Trophoblast cell (in vitro differentiated cells and primary cell): ENCODE measurements at regions not wholly inside any gene's neighbourhood (a gene's known extent, or its start where the extent isn't known, plus 50 kb on each side); places are given as distances from the start of the nearest gene placed in this dataset.

ENCODE experiments used
- DNase-seq, 2 donors: peaks; one replicate each; pipeline ENCODE4 v3.0.0-alpha.2; 2016
- H2AFZ ChIP-seq: 2 replicates; pipeline ENCODE4 v1.6.1; 2013; ENCODE audit warnings: low read length, moderate library complexity, mild to moderate bottlenecking; ENCODE audit not compliant: insufficient read depth, poor library complexity
- H2AK5ac ChIP-seq: 2 replicates; pipeline ENCODE4 v1.6.1; 2013; ENCODE audit warnings: mild to moderate bottlenecking, low read length
- H2BK120ac ChIP-seq: 2 replicates; pipeline ENCODE4 v1.6.1; 2013; ENCODE audit warnings: low read length, mild to moderate bottlenecking, moderate library complexity; ENCODE audit not compliant: insufficient read depth, poor library complexity
- H2BK12ac ChIP-seq: 2 replicates; pipeline ENCODE4 v1.6.1; 2013; ENCODE audit warnings: mild to moderate bottlenecking, low read length, moderate library complexity
- H2BK5ac ChIP-seq: 2 replicates; pipeline ENCODE4 v1.6.1; 2013; ENCODE audit warnings: low read length, low read depth, moderate library complexity, mild to moderate bottlenecking; ENCODE audit not compliant: poor library complexity
- H3K14ac ChIP-seq: 2 replicates; pipeline ENCODE4 v1.6.1; 2013; ENCODE audit warnings: mild to moderate bottlenecking, low read length
- H3K18ac ChIP-seq: 2 replicates; pipeline ENCODE4 v1.6.1; 2013; ENCODE audit warnings: mild to moderate bottlenecking, low read length
- H3K23ac ChIP-seq: 2 replicates; pipeline ENCODE4 v1.6.1; 2013; ENCODE audit warnings: low read length
- H3K27ac ChIP-seq: 2 replicates; pipeline ENCODE4 v1.5.1; 2013; ENCODE audit warnings: low read depth, mild to moderate bottlenecking, inconsistent platforms, low read length, moderate library complexity
- H3K27me3 ChIP-seq: 2 replicates; pipeline ENCODE4 v1.6.1; 2013; ENCODE audit warnings: inconsistent platforms, mild to moderate bottlenecking, low read length, moderate library complexity; ENCODE audit not compliant: insufficient read depth
- H3K36me3 ChIP-seq, 2 experiments: 1 replicate in 1 of 2; 2 replicates in 1 of 2; pipeline ENCODE4 v1.6.1; 2013; ENCODE audit warnings: low read length in 2 of 2, mild to moderate bottlenecking in 2 of 2, moderate library complexity in 1 of 2; ENCODE audit not compliant: insufficient read depth in 2 of 2, control insufficient read depth in 1 of 2
- H3K4ac ChIP-seq: 2 replicates; pipeline ENCODE4 v1.6.1; 2013; ENCODE audit warnings: low read depth, mild to moderate bottlenecking, low read length, moderate library complexity
- H3K4me1 ChIP-seq, 2 experiments: 1 replicate in 1 of 2; 2 replicates in 1 of 2; pipeline ENCODE4 v1.6.1; 2013; ENCODE audit warnings: low read length in 2 of 2, mild to moderate bottlenecking in 2 of 2, moderate library complexity in 1 of 2; ENCODE audit not compliant: insufficient read depth in 2 of 2, control insufficient read depth in 1 of 2
- H3K4me2 ChIP-seq: 2 replicates; pipeline ENCODE4 v1.6.1; 2013; ENCODE audit warnings: inconsistent platforms, mild to moderate bottlenecking, low read length, moderate library complexity
- H3K4me3 ChIP-seq: 2 replicates; pipeline ENCODE4 v1.5.1; 2013; ENCODE audit warnings: mild to moderate bottlenecking, low read depth, low read length, inconsistent platforms
- H3K79me1 ChIP-seq: one replicate; pipeline ENCODE4 v1.6.1; 2013; ENCODE audit warnings: low read length
- H3K79me2 ChIP-seq: 2 replicates; pipeline ENCODE4 v1.6.1; 2013; ENCODE audit warnings: low read length, mild to moderate bottlenecking; ENCODE audit not compliant: control insufficient read depth, insufficient read depth, poor library complexity
- H3K9ac ChIP-seq: 2 replicates; pipeline ENCODE4 v1.6.1; 2013; ENCODE audit warnings: mild to moderate bottlenecking, low read length
- H3K9me3 ChIP-seq: 2 replicates; pipeline ENCODE4 v1.6.1; 2013; ENCODE audit warnings: low read depth, mild to moderate bottlenecking, control low read depth, inconsistent platforms, low read length; ENCODE audit not compliant: insufficient read depth
- H4K12ac ChIP-seq: 2 replicates; pipeline ENCODE4 v1.6.1; 2013; ENCODE audit warnings: low read depth, mild to moderate bottlenecking, low read length, moderate library complexity
- H4K8ac ChIP-seq: 2 replicates; pipeline ENCODE4 v1.6.1; 2013; ENCODE audit warnings: low read depth, mild to moderate bottlenecking, low read length, moderate library complexity
- H4K91ac ChIP-seq: one replicate; pipeline ENCODE4 v1.6.1; 2013; ENCODE audit warnings: low read depth, mild to moderate bottlenecking, low read length, moderate library complexity
- WGBS: extraction: QIAGEN DNeasy Blood & Tissue Kit; methylation state at CpG from one replicate; pipeline ENCODE4 v1.1.7; 2013; ENCODE audit warnings: missing lambda C conversion rate; ENCODE audit not compliant: insufficient read length, insufficient coverage; ENCODE audit errors: extremely low coverage; 5-methylcytosine and 5-hydroxymethylcytosine counted together

DNA sequence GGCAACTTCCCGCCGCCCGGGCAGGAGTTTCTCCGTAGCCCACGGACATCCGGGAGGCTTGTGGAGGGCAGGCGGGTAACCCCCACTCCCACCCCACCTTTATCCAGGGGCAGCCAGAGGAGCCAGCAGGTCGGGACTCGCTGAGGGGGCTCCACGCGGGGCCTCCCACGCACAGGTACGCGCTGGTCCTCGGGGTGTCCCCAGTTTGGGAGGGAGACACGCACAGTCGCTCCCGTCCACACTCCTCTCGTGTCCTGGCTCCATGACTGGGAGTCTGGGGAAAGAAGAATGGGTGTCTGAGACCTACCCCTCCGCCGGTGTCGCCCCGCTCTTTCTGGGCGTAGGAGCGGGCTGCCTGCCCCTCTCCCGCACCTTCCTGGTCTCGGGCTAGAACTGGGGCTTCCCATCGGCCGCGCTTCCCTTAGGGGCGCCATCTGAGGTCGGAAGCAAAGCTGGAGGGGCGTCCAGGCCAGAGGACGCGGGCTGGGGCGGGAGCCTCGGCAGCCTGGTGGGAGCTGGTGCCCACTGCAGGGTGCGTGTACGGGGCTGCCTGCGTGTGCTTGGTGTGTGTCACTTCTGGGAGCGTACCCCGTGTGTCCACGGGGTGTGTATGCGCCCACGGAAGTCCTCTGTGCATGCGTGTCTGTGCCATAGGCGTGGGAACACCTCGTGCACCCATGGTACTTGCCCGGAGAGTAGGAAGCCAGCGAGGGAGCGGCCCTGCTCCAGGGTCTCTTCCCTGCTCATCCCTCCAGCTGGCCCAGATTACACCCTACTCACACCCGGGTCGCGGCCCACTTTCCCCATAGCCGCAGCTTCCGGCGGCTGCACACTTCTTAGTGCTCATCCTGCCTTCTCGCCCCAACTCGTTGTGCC lies 73.0 kb upstream of the LEP start:
- Histone ChIP-seq H4K8ac (no peak overlapping the region), H3K4ac (no peak overlapping the region), H3K4me1 (peaks cover 31% of the 10 kb centered on the region in 2 experiments), H2BK12ac (no peak overlapping the region), H3K4me2 (peak overlapping the region; percentile 67), H2BK5ac (no peak overlapping the region), H3K14ac (no peak overlapping the region), H3K23ac (no peak overlapping the region), H3K79me1 (no peaks in the 10 kb centered on the region), H4K12ac (no peak overlapping the region), H2AK5ac (no peak overlapping the region), H3K36me3 (no peaks in the 10 kb centered on the region), H3K9me3 (peaks cover 2% of the 10 kb centered on the region), H3K9ac (no peak overlapping the region), H4K91ac (no peak overlapping the region), H3K18ac (no peak overlapping the region), H3K4me3 (peak overlapping the region; percentile 21), H3K27me3 (peaks cover 36% of the 10 kb centered on the region), H2BK120ac (no peak overlapping the region), H3K27ac (no peak overlapping the region), H3K79me2 (no peaks in the 10 kb centered on the region), H2AFZ (no peak overlapping the region)
- no CpG with 5 or more reads among the region's 59 CpGs for WGBS
- DNase-seq, result no peak

GRCh38 chr7:128168667-128169210 lies 72.3 kb upstream of the LEP start:
- H4K12ac ChIP-seq, result no peak overlapping the region
- no peak overlapping the region for H4K8ac ChIP-seq

DNA sequence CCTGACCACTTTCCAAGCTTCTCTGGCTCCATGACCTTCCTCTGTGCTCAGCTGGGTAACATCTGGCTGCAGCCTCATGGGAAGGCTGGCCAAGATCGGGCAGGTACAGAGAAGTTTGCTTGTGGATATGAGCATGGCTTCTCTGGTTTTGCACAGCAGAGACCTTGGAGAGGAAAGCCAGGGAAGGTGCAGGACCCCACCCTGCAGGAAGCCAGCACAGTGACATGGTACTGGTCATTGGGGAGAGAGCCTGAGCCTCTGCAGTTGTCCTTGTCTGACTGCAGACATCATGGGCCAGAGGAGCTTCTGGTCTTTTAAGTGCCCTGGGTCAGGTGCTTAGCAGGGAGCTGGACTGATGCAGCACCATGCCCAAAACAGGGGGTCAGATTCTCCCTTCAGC lies 70.6 kb upstream of the LEP start:
- Histone ChIP-seq H3K9ac (no peak overlapping the region), H4K91ac (no peak overlapping the region), H2BK5ac (no peak overlapping the region), H3K27me3 (peaks cover 31% of the 10 kb centered on the region), H3K23ac (no peak overlapping the region), H2AK5ac (no peak overlapping the region), H2BK12ac (no peak overlapping the region), H2BK120ac (no peak overlapping the region), H3K18ac (no peak overlapping the region), H4K8ac (no peak overlapping the region), H4K12ac (no peak overlapping the region), H2AFZ (no peak overlapping the region), H3K4me2 (no peak overlapping the region), H3K27ac (no peak overlapping the region), H3K79me1 (no peaks in the 10 kb centered on the region), H3K36me3 (no peaks in the 10 kb centered on the region), H3K4ac (no peak overlapping the region), H3K4me1 (peaks cover 16% of the 10 kb centered on the region in 2 experiments), H3K14ac (no peak overlapping the region), H3K79me2 (no peaks in the 10 kb centered on the region), H3K4me3 (no peak overlapping the region), H3K9me3 (peaks cover 2% of the 10 kb centered on the region)
- no CpG with 5 or more reads among the region's 1 CpG for WGBS
- no peak for DNase-seq

More at GRCh38 chr7:128168667-128169210, 72.3 kb upstream of the LEP start:
- Histone ChIP-seq H2BK12ac (no peak overlapping the region), H3K36me3 (no peaks in the 10 kb centered on the region), H3K9ac (no peak overlapping the region), H4K91ac (no peak overlapping the region), H3K4me3 (no peak overlapping the region), H2BK120ac (no peak overlapping the region), H2AFZ (no peak overlapping the region), H3K79me2 (no peaks in the 10 kb centered on the region), H3K18ac (no peak overlapping the region), H3K79me1 (no peaks in the 10 kb centered on the region), H3K14ac (no peak overlapping the region), H3K4me1 (peaks cover 28% of the 10 kb centered on the region in 2 experiments), H3K27ac (no peak overlapping the region), H3K4me2 (peak overlapping the region; percentile 38), H3K9me3 (peaks cover 2% of the 10 kb centered on the region), H3K23ac (no peak overlapping the region), H3K27me3 (peaks cover 36% of the 10 kb centered on the region), H2BK5ac (no peak overlapping the region), H3K4ac (no peak overlapping the region), H2AK5ac (no peak overlapping the region)
- no CpG with 5 or more reads among the region's 16 CpGs for WGBS
- peak in 1 of 2 donors; percentile 47 for DNase-seq

- Histone ChIP-seq H2AFZ (no peak overlapping the region), H3K23ac (no peak overlapping the region), H3K79me1 (no peaks in the 10 kb centered on the region), H3K4me3 (no peak overlapping the region), H3K4me2 (no peak overlapping the region), H3K27ac (no peak overlapping the region), H4K91ac (no peak overlapping the region), H2BK5ac (no peak overlapping the region), H2BK120ac (no peak overlapping the region), H3K36me3 (no peaks in the 10 kb centered on the region), H3K4me1 (peaks cover 15 to 17% of the 10 kb centered on the region in 2 experiments), H3K79me2 (no peaks in the 10 kb centered on the region), H4K8ac (no peak overlapping the region), H3K9me3 (peaks cover 2% of the 10 kb centered on the region), H3K14ac (no peak overlapping the region), H3K27me3 (peaks cover 22% of the 10 kb centered on the region), H2BK12ac (no peak overlapping the region), H3K4ac (no peak overlapping the region), H3K9ac (no peak overlapping the region), H3K18ac (no peak overlapping the region), H4K12ac (no peak overlapping the region), H2AK5ac (no peak overlapping the region)
- DNase-seq, result no peak
- WGBS, result no CpG with 5 or more reads among the region's 10 CpGs
Observed at GRCh38 chr7:128171342-128171918, 69.6 kb upstream of the LEP start.
